SH-SY5Y (cell line): ENCODE measurements at regions not wholly inside any gene's neighbourhood (a gene's known extent, or its start where the extent isn't known, plus 50 kb on each side); places are given as distances from the start of the nearest gene placed in this dataset.

Experiments used
- GATA2 ChIP-seq: IDR thresholded peaks from 2 replicates; pipeline ENCODE4 v1.6.1; 2011; ENCODE audit warnings: mild to moderate bottlenecking, low read depth, low read length
- GATA3 ChIP-seq: IDR thresholded peaks from 2 replicates; pipeline ENCODE4 v1.6.1; 2011; ENCODE audit warnings: low read depth, mild to moderate bottlenecking, low read length, moderate library complexity

DNA sequence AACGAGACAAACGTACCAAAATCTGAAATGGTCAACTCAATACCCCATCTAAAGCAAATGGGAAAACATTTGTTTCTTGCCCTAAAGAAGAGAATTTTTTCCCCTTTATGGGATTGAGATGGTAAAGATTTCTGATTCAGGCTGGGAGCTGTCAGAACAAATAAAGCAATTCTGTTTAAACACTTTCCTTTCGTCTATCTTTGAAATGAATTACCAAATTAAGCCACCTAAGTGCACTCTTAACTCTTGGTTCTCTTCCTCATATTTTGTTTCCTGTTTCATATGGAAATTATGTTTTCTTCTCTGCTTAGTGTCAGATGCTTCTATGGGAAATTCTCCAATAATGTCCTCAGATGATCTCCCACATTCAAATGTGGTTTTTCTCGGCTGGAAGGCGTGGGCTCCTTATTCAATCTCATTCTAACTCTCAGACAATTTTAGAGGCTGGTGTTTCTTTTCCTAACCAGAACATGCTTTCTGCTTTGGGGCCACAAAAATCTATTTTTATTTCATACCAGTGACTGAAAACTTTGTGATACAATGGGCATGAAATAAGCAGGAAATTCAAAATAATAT lies 50.3 kb upstream of the HPF1 start:
- TF ChIP-seq GATA2 (peak; percentile 47; the same call in 1 of the 2 replicates), GATA3 (peak; percentile 69)
